Left lung (tissue), 4 donors: ENCODE measurements at regions not wholly inside any gene's neighbourhood (a gene's known extent, or its start where the extent isn't known, plus 50 kb on each side); places are given as distances from the start of the nearest gene placed in this dataset.

Experiments
- ATAC-seq: fragments of 200-7000 bp; cut with Tn5 transposase; one replicate; pipeline ENCODE4 v1.9.1; 2020; ENCODE audit warnings: moderate library complexity
- DNase-seq, 4 donors: peaks; one replicate each; pipeline ENCODE4 v3.0.0-alpha.2; 2013 to 2020
- H3K27ac ChIP-seq, 2 donors: fragments of 200-600 bp; sonication (generic) in 1 of 2; one replicate each; pipeline versions ENCODE4 v1.5.0 to v1.8.0; 2020 to 2021
- H3K27me3 ChIP-seq, 2 donors: fragments of 200-600 bp; sonication (generic) in 1 of 2; one replicate each; pipeline versions ENCODE4 v1.5.0 to v1.8.0; 2020 to 2021
- H3K36me3 ChIP-seq, 2 donors: fragments of 200-600 bp; sonication (generic) in 1 of 2; one replicate each; pipeline versions ENCODE4 v1.5.0 to v1.8.0; 2020 to 2021
- H3K4me1 ChIP-seq, 2 donors: fragments of 200-600 bp; one replicate each; pipeline ENCODE4 v1.8.0; 2021
- H3K4me3 ChIP-seq, 2 donors: fragments of 200-600 bp; sonication (generic) in 1 of 2; one replicate each; pipeline versions ENCODE4 v1.5.0 to v1.8.0; 2020 to 2021; ENCODE audit warnings: mild to moderate bottlenecking in 1 of 2
- H3K9me3 ChIP-seq, 2 donors: fragments of 200-600 bp; sonication (generic) in 1 of 2; one replicate each; pipeline versions ENCODE4 v1.5.0 to v1.8.0; 2020 to 2021
- CTCF ChIP-seq, 2 donors: fragments of 200-600 bp; sonication (generic) in 1 of 2; IDR thresholded peaks; one replicate each; pipeline versions ENCODE4 v1.5.0 to v1.8.0; 2021; ENCODE audit warnings: antibody characterized with exemption in 2 of 2
- intact Hi-C, 2 donors: fragments of 100-400 bp; cut with DNase I; formaldehyde crosslinking; loops; one replicate each; pipeline versions ENCODE4 v1.11.2 to v1.14.2; 2022
- donor health status: DM: no; HTN: yes; CAD: no.
- donor health status: DM: no; HTN: no; CAD: no.

GRCh38 chr13:54965881-54966280, 1937.3 kb downstream of the OLFM4 start:
- H3K27me3 ChIP-seq = no peaks in the 10 kb centered on the region
- no peaks in the 10 kb centered on the region for H3K36me3 ChIP-seq
- H3K9me3 ChIP-seq = peaks cover 0 to 15% of the 10 kb centered on the region in 2 donors
- H3K27ac ChIP-seq = no peak overlapping the region
- intact Hi-C loops = no loop called here
- TF ChIP-seq CTCF (IDR thresholded peaks at IDR 0.05) = no peak
- no peaks in the 10 kb centered on the region for H3K4me1 ChIP-seq
- ATAC-seq (no peak), DNase-seq (no peak)
- H3K4me3 ChIP-seq = no peak overlapping the region

- H3K4me1 ChIP-seq = no peaks in the 10 kb centered on the region
- intact Hi-C loops = no loop called here
- H3K9me3 ChIP-seq = no peaks in the 10 kb centered on the region
- TF ChIP-seq CTCF (IDR thresholded peaks at IDR 0.05) = no peak
- no peak overlapping the region for H3K27ac ChIP-seq
- no peaks in the 10 kb centered on the region for H3K27me3 ChIP-seq
- no peaks in the 10 kb centered on the region for H3K36me3 ChIP-seq
- no peak overlapping the region for H3K4me3 ChIP-seq
- ATAC-seq = no peak
- no peak for DNase-seq
Observed at GRCh38 chr13:54972838-54973237, 1944.2 kb downstream of the OLFM4 start.

- Histone ChIP-seq H3K4me1 (no peaks in the 10 kb centered on the region), H3K4me3 (no peak overlapping the region), H3K36me3 (no peaks in the 10 kb centered on the region), H3K27ac (no peak overlapping the region), H3K9me3 (no peaks in the 10 kb centered on the region), H3K27me3 (no peaks in the 10 kb centered on the region)
- intact Hi-C loops = no loop called here
- no peak for DNase-seq
- no peak for ATAC-seq
- TF ChIP-seq CTCF (IDR thresholded peaks at IDR 0.05) = no peak
Observed at GRCh38 chr13:54975676-54976075, 1947.1 kb downstream of the OLFM4 start.

- Histone ChIP-seq H3K27me3 (no peaks in the 10 kb centered on the region), H3K4me1 (no peaks in the 10 kb centered on the region), H3K27ac (no peak overlapping the region), H3K4me3 (no peak overlapping the region), H3K9me3 (no peaks in the 10 kb centered on the region), H3K36me3 (no peaks in the 10 kb centered on the region)
- no peak for DNase-seq
- no peak for TF ChIP-seq CTCF (IDR thresholded peaks at IDR 0.05)
- ATAC-seq = no peak
- intact Hi-C loops = no loop called here
Observed at GRCh38 chr13:54980651-54981050, 1952.0 kb downstream of the OLFM4 start.

- no peak overlapping the region for H3K4me3 ChIP-seq
- intact Hi-C loops = no loop called here
- no peak overlapping the region for H3K27ac ChIP-seq
Observed at GRCh38 chr13:54989418-54989817, 1960.8 kb downstream of the OLFM4 start.

More at GRCh38 chr13:54989418-54989817, 1960.8 kb downstream of the OLFM4 start:
- peak in 1 of 4 donors; percentile 3 for DNase-seq
- no peaks in the 10 kb centered on the region for H3K27me3 ChIP-seq
- no peaks in the 10 kb centered on the region for H3K36me3 ChIP-seq
- ATAC-seq = no peak
- no peaks in the 10 kb centered on the region for H3K9me3 ChIP-seq
- TF ChIP-seq CTCF (IDR thresholded peaks at IDR 0.05) = no peak
- H3K4me1 ChIP-seq = no peaks in the 10 kb centered on the region
